Thyroid gland (tissue), 4 donors: ENCODE measurements at regions not wholly inside any gene's neighbourhood (a gene's known extent, or its start where the extent isn't known, plus 50 kb on each side); places are given as distances from the start of the nearest gene placed in this dataset.
A peak's percentile ranks its signal among the peaks of the same experiment; 100 is the strongest.

Experiments used
- POLR2A ChIP-seq, 2 donors: fragments of 450-650 bp; IDR thresholded peaks; one replicate each; pipeline ENCODE4 v1.6.1; 2017; ENCODE audit warnings: antibody characterized with exemption in 2 of 2, mild to moderate bottlenecking in 2 of 2, moderate library complexity in 1 of 2
- TF ChIP-seq, protein P1 (sequence below), 6 experiments: fragments of 200-600 bp in 3 of 6; fragments of 450-650 bp in 3 of 6; sonication (generic) in 3 of 6; IDR thresholded peaks; one replicate each; pipeline ENCODE4 v1.5.1; 2016 to 2019; ENCODE audit warnings: antibody characterized with exemption in 6 of 6, mild to moderate bottlenecking in 2 of 6, inconsistent platforms in 1 of 6, moderate library complexity in 1 of 6

DNA sequence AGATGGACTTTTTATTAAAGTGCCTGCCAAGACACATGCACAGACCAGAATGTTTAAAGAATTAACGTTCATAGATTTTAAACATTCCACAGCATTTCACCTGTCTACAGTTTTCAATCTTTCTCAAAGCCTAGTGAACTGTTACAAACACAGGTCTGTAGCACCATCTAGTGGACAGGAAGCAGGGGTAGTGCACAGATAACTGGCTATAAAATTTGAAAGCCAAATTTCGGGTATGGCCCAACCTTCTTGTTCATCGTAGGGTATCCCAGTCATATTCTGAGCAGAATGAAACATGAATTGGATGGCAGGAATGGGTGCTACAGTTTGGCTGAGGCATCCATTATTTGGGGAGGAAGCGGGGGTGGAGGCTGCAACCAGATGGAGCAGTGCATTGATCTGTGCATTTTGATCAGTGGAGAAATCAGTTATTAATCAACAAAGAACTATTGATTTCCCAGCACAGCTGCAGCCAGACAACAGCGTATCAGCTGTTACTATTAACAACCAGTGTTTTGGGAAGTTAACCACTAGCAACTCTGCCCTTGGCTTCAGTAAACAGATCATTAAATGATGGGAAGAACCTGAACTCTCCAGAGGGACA, 56.1 kb upstream of the B3GAT2 start:
- TF ChIP-seq, protein P1, sequence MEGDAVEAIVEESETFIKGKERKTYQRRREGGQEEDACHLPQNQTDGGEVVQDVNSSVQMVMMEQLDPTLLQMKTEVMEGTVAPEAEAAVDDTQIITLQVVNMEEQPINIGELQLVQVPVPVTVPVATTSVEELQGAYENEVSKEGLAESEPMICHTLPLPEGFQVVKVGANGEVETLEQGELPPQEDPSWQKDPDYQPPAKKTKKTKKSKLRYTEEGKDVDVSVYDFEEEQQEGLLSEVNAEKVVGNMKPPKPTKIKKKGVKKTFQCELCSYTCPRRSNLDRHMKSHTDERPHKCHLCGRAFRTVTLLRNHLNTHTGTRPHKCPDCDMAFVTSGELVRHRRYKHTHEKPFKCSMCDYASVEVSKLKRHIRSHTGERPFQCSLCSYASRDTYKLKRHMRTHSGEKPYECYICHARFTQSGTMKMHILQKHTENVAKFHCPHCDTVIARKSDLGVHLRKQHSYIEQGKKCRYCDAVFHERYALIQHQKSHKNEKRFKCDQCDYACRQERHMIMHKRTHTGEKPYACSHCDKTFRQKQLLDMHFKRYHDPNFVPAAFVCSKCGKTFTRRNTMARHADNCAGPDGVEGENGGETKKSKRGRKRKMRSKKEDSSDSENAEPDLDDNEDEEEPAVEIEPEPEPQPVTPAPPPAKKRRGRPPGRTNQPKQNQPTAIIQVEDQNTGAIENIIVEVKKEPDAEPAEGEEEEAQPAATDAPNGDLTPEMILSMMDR (IDR thresholded peaks at IDR 0.05): peak; percentile 27 to 75 (median 62)
- no peak for TF ChIP-seq POLR2A (IDR thresholded peaks at IDR 0.05)
